Endothelial cell of umbilical vein (primary cell): ENCODE measurements at regions not wholly inside any gene's neighbourhood (a gene's known extent, or its start where the extent isn't known, plus 50 kb on each side); places are given as distances from the start of the nearest gene placed in this dataset.
"Not testable (repeated sequence)": the region's sequence is repeated elsewhere in the genome, so short reads cannot be mapped to it uniquely, and the experiment has no call there.

Source experiments
- BruUV-seq: library from RNA; stranded (reverse); fragments of 400-500 nt; replicated peaks from 2 replicates; lab custom pipeline; 2021; lab: Mats Ljungman, UMichigan
- CTCF ChIA-PET: fragments of 300-600, 350-600 bp; sonication (Branson Sonifier 250); formaldehyde crosslinking; loops from one replicate; lab custom pipeline; 2021; ENCODE audit warnings: antibody characterized with exemption, inconsistent platforms; lab: Charles Lee
- POLR2A ChIA-PET: fragments of 300-600, 350-600 bp; sonication (Branson Sonifier 250); formaldehyde crosslinking; loops from one replicate; lab custom pipeline; 2021; ENCODE audit warnings: antibody characterized with exemption, inconsistent platforms; lab: Charles Lee
- DNase-seq: peaks from one replicate; pipeline ENCODE4 v3.0.0-alpha.2; 2011; ENCODE audit warnings: low read depth, low spot score
- FAIRE-seq: peaks from 2 replicates; lab custom pipeline; 2011; peaks lifted over from hg19 to GRCh38; lab: Jason Lieb, UNC
- H2AFZ ChIP-seq: 2 replicates; pipeline ENCODE4 v1.6.0; 2012; ENCODE audit warnings: low read depth, low read length, control low read depth, inconsistent platforms
- H3K27ac ChIP-seq: 2 replicates; pipeline ENCODE4 v1.5.1; 2011; ENCODE audit warnings: low read depth, mild to moderate bottlenecking, control low read depth, low read length, moderate library complexity; ENCODE audit not compliant: insufficient read depth
- H3K27me3 ChIP-seq, 2 experiments: 2 replicates each; pipeline versions ENCODE4 v1.6.0 to v1.6.1; 2011; ENCODE audit warnings: low read length in 2 of 2, mixed read lengths in 1 of 2; ENCODE audit not compliant: control insufficient read depth in 2 of 2, insufficient read depth in 2 of 2
- H3K36me3 ChIP-seq, 2 experiments: 2 replicates in 1 of 2; 3 replicates in 1 of 2; pipeline ENCODE4 v1.5.1; 2011; ENCODE audit warnings: low read length in 2 of 2, mild to moderate bottlenecking in 1 of 2, moderate library complexity in 1 of 2; ENCODE audit not compliant: control insufficient read depth in 2 of 2, insufficient read depth in 2 of 2; ENCODE audit errors: extremely low read depth in 1 of 2
- H3K4me1 ChIP-seq: 3 replicates; pipeline ENCODE4 v1.5.1; 2011; ENCODE audit warnings: mild to moderate bottlenecking, low read length; ENCODE audit not compliant: control insufficient read depth, insufficient read depth; ENCODE audit errors: extremely low read depth
- H3K4me2 ChIP-seq: 2 replicates; pipeline ENCODE4 v1.6.1; 2011; ENCODE audit warnings: low read length, control low read depth, mixed read lengths; ENCODE audit not compliant: insufficient read depth
- H3K4me3 ChIP-seq, 3 experiments: fragments of 200-600 bp in 1 of 3; sonication (generic), shearing (Covaris generic) in 1 of 3; replicated peaks in 1 of 3; 2 replicates each; pipeline ENCODE4 v1.5.1; 2011 to 2016; ENCODE audit warnings: control low read depth in 3 of 3, low read length in 3 of 3, mild to moderate bottlenecking in 2 of 3, inconsistent platforms in 1 of 3, low read depth in 1 of 3, moderate library complexity in 1 of 3; ENCODE audit not compliant: insufficient read depth in 1 of 3
- H3K79me2 ChIP-seq: 2 replicates; pipeline ENCODE4 v1.6.0; 2012; ENCODE audit warnings: low read length, inconsistent platforms; ENCODE audit not compliant: control insufficient read depth, insufficient read depth
- H3K9ac ChIP-seq: replicated peaks from 2 replicates; pipeline ENCODE3; 2011; ENCODE audit warnings: low read length, control low read depth; ENCODE audit not compliant: insufficient read depth; ENCODE audit errors: extremely low read depth
- H3K9me1 ChIP-seq: replicated peaks from 3 replicates; pipeline ENCODE4 v1.6.0; 2011; ENCODE audit warnings: mild to moderate bottlenecking, low read length; ENCODE audit not compliant: control insufficient read depth, insufficient read depth; ENCODE audit errors: extremely low read depth
- H3K9me3 ChIP-seq: replicated peaks from 2 replicates; pipeline ENCODE4 v1.5.1; 2012; ENCODE audit warnings: low read length, inconsistent platforms; ENCODE audit not compliant: control insufficient read depth, insufficient read depth
- H4K20me1 ChIP-seq: replicated peaks from 2 replicates; pipeline ENCODE3; 2011; ENCODE audit warnings: mild to moderate bottlenecking, low read length; ENCODE audit not compliant: control insufficient read depth, insufficient read depth; ENCODE audit errors: extremely low read depth
- EZH2 ChIP-seq: IDR thresholded peaks from 2 replicates; pipeline ENCODE4 v1.6.1; 2012; ENCODE audit warnings: borderline replicate concordance, low read depth, mild to moderate bottlenecking, moderate library complexity, low read length, inconsistent platforms; ENCODE audit not compliant: severe bottlenecking
- FOS ChIP-seq: IDR thresholded peaks from 2 replicates; pipeline ENCODE4 v1.6.1; 2011; ENCODE audit warnings: mild to moderate bottlenecking, low read length, moderate library complexity, borderline replicate concordance; ENCODE audit not compliant: insufficient read depth
- GATA2 ChIP-seq: IDR thresholded peaks from 2 replicates; pipeline ENCODE4 v1.7.0; 2011; ENCODE audit warnings: low read depth, mild to moderate bottlenecking, moderate library complexity, mixed read lengths, low read length; ENCODE audit not compliant: insufficient read length, insufficient read depth
- JUN ChIP-seq: IDR thresholded peaks from 2 replicates; pipeline ENCODE4 v1.6.1; 2011; ENCODE audit warnings: borderline replicate concordance, low read depth; ENCODE audit not compliant: insufficient read length, insufficient read depth
- MYC ChIP-seq: IDR thresholded peaks from one replicate; pipeline ENCODE4 v1.6.1; 2011; ENCODE audit warnings: mild to moderate bottlenecking, low read depth, low read length
- POLR2A ChIP-seq: IDR thresholded peaks from 2 replicates; pipeline ENCODE4 v1.6.1; 2012; ENCODE audit warnings: low read depth, mild to moderate bottlenecking, control low read depth, low read length
- POLR2AphosphoS5 ChIP-seq: IDR thresholded peaks from 2 replicates; pipeline ENCODE4 v1.6.1; 2012; ENCODE audit warnings: low read depth, mild to moderate bottlenecking, control low read depth, low read length, moderate library complexity; ENCODE audit not compliant: insufficient read depth
- dilution Hi-C: fragments of 300-500 bp; cut with MboI; formaldehyde crosslinking; loops from one replicate; pipeline ENCODE4 v1.15.0; 2019; ENCODE audit warnings: low sequenced_read_pairs; ENCODE audit not compliant: extremely low pct_ligation_motif_present
- intact Hi-C: fragments of 100-400 bp; cut with micrococcal nuclease; formaldehyde crosslinking; loops from one replicate; pipeline ENCODE4 v1.10.0; 2022
- TF ChIP-seq, protein P1 (sequence below): IDR thresholded peaks from 2 replicates; pipeline ENCODE4 v1.6.1; 2011; ENCODE audit not compliant: insufficient read depth, insufficient read length
- TF ChIP-seq, protein P2 (sequence below), 2 donors: IDR thresholded peaks; 1 replicate in 1 of 2; 2 replicates in 1 of 2; pipeline ENCODE4 v1.5.1; 2011; ENCODE audit warnings: low read length in 2 of 2, mild to moderate bottlenecking in 2 of 2, moderate library complexity in 2 of 2, control low read depth in 1 of 2, inconsistent platforms in 1 of 2, low read depth in 1 of 2; ENCODE audit not compliant: insufficient read depth in 1 of 2; ENCODE audit errors: extremely low read depth in 1 of 2

- Histone ChIP-seq H3K36me3 (no peaks in the 10 kb centered on the region), H3K4me1 (no peaks in the 10 kb centered on the region), H2AFZ (no peak overlapping the region), H3K79me2 (no peaks in the 10 kb centered on the region), H3K9me3 (no peaks in the 10 kb centered on the region), H3K9me1 (no peaks in the 10 kb centered on the region), H4K20me1 (no peaks in the 10 kb centered on the region), H3K4me3 (no peak overlapping the region), H3K9ac (no peak overlapping the region), H3K27ac (no peak overlapping the region), H3K4me2 (no peak overlapping the region), H3K27me3 (no peaks in the 10 kb centered on the region)
- dilution Hi-C loops (no loop called here), intact Hi-C loops (no loop called here)
- POLR2A ChIA-PET: no interaction called here
- FAIRE-seq (no peak), DNase-seq (no peak)
- BruUV-seq: no TSS peak
- TF ChIP-seq POLR2A (no peak), POLR2AphosphoS5 (no peak), EZH2 (no peak), GATA2 (no peak), JUN (no peak), MYC (no peak), FOS (no peak)
- TF ChIP-seq, protein P1, sequence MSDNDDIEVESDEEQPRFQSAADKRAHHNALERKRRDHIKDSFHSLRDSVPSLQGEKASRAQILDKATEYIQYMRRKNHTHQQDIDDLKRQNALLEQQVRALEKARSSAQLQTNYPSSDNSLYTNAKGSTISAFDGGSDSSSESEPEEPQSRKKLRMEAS: no peak
- TF ChIP-seq, protein P2, sequence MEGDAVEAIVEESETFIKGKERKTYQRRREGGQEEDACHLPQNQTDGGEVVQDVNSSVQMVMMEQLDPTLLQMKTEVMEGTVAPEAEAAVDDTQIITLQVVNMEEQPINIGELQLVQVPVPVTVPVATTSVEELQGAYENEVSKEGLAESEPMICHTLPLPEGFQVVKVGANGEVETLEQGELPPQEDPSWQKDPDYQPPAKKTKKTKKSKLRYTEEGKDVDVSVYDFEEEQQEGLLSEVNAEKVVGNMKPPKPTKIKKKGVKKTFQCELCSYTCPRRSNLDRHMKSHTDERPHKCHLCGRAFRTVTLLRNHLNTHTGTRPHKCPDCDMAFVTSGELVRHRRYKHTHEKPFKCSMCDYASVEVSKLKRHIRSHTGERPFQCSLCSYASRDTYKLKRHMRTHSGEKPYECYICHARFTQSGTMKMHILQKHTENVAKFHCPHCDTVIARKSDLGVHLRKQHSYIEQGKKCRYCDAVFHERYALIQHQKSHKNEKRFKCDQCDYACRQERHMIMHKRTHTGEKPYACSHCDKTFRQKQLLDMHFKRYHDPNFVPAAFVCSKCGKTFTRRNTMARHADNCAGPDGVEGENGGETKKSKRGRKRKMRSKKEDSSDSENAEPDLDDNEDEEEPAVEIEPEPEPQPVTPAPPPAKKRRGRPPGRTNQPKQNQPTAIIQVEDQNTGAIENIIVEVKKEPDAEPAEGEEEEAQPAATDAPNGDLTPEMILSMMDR (IDR thresholded peaks at IDR 0.05; ENCODE audit: extremely low read depth in 1 of 2, insufficient read depth in 1 of 2, low read depth in 1 of 2, low read length in 2 of 2): no peak
- CTCF ChIA-PET: interaction anchor here (1.5 to 2.1 kb wide), 2 partner anchors 21 to 326 kb away, joined by 3 to 6 read pairs; no protein-coding TSS in a partner anchor
These were observed 139.3 kb upstream of the PALMD start for GRCh38 chr1:99506631-99507030.

DNA sequence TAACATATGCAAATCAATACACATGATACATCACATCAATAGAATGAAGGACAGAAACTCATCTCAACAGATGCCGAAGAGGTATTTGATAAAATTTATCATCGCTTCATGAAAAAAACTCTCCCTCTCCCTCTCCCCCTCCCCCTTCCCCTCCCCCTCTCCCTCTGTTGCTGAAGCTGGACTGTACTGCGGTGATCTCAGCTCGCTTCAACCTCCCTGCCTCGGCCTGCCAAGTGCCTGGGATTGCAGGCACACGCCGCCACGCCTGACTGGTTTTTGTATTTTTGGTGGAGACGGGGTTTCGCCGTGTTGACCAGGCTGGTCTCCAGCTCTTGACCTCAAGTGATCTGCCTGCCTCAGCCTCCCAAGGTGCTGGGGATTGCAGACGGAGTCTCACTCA lies 138.5 kb upstream of the PALMD start:
- dilution Hi-C loops: not testable (repeated sequence)

More for the DNA sequence above, 138.5 kb upstream of the PALMD start:
- H3K4me3 ChIP-seq, FAIRE-seq, intact Hi-C loops, DNase-seq, H3K9ac ChIP-seq, H3K9me1 ChIP-seq, H3K4me1 ChIP-seq, H3K4me2 ChIP-seq, H3K27me3 ChIP-seq, BruUV-seq, H2AFZ ChIP-seq, CTCF ChIA-PET, H3K27ac ChIP-seq, H3K9me3 ChIP-seq, POLR2A ChIA-PET, H3K79me2 ChIP-seq, H3K36me3 ChIP-seq, H4K20me1 ChIP-seq: not testable (repeated sequence)
